ENCODE measurements at regions not wholly inside any gene's neighbourhood (a gene's known extent, or its start where the extent isn't known, plus 50 kb on each side); places are given as distances from the start of the nearest gene placed in this dataset.

- TF ChIP-seq CTCF (IDR thresholded peaks at IDR 0.05) = no peak
- no peak for TF ChIP-seq POLR2A (IDR thresholded peaks at IDR 0.05)
Measured at GRCh38 chr1:83545066-83545862, 453.7 kb downstream of the TTLL7 start.
